ENCODE measurements at regions not wholly inside any gene's neighbourhood (a gene's known extent, or its start where the extent isn't known, plus 50 kb on each side); places are given as distances from the start of the nearest gene placed in this dataset.

DNA sequence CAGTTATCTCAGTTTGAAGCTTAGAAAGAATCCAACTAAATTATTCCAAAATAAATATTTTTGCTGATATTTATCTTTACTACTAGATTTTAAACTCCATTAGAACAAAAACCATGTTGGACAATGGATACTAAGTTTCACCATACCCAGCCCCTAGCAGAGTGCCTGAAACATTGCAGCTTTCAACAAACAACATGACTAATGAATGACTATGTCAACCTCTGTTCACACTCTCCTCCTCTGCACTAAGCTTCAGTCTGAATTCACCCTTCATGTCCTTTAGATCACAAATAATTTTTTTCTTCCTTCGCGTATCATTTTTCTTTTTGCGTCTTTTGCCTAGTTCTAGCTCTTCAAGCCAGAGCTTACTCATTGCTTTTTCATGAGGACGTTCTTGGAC is 315.2 kb downstream of the PCDH10 start:
- Mint-ChIP-seq H3K4me3 (ENCODE audit: unreplicated experiment) (no peak overlapping the region), H3K27ac (ENCODE audit: unreplicated experiment) (no peak overlapping the region), H3K4me1 (ENCODE audit: unreplicated experiment) (no peaks in the 10 kb centered on the region), H3K9me3 (ENCODE audit: unreplicated experiment) (no peaks in the 10 kb centered on the region), H3K36me3 (ENCODE audit: unreplicated experiment) (no peaks in the 10 kb centered on the region), H3K27me3 (ENCODE audit: unreplicated experiment) (no peaks in the 10 kb centered on the region)
- TF ChIP-seq, protein P1, sequence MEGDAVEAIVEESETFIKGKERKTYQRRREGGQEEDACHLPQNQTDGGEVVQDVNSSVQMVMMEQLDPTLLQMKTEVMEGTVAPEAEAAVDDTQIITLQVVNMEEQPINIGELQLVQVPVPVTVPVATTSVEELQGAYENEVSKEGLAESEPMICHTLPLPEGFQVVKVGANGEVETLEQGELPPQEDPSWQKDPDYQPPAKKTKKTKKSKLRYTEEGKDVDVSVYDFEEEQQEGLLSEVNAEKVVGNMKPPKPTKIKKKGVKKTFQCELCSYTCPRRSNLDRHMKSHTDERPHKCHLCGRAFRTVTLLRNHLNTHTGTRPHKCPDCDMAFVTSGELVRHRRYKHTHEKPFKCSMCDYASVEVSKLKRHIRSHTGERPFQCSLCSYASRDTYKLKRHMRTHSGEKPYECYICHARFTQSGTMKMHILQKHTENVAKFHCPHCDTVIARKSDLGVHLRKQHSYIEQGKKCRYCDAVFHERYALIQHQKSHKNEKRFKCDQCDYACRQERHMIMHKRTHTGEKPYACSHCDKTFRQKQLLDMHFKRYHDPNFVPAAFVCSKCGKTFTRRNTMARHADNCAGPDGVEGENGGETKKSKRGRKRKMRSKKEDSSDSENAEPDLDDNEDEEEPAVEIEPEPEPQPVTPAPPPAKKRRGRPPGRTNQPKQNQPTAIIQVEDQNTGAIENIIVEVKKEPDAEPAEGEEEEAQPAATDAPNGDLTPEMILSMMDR (IDR thresholded peaks at IDR 0.05) = no peak
- no peak for DNase-seq (ENCODE audit: extremely low spot score, unreplicated experiment)

DNA sequence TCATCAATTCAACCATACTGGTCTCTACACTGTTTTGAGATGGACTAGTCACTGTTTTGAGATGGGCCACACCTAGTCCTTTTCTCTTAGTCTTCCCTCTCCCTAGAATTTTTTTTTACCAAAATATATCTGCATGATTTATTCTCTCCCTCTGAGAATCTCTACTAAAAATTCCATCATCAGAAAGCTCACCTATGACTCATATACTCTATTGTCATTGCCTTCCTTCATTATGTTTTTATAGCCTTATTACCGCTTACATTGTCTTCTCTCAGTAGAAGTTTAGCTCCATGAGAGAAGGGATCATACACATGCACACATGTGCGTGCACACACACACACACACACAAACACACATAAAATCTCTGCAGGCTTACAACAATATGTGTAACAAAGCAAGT is 303.6 kb downstream of the PCDH10 start:
- DNase-seq (ENCODE audit: extremely low spot score, unreplicated experiment) = no peak
- TF ChIP-seq, protein P1 (IDR thresholded peaks at IDR 0.05) = no peak
- Mint-ChIP-seq H3K4me3 (ENCODE audit: unreplicated experiment) (no peak overlapping the region), H3K27me3 (ENCODE audit: unreplicated experiment) (no peaks in the 10 kb centered on the region), H3K4me1 (ENCODE audit: unreplicated experiment) (no peaks in the 10 kb centered on the region), H3K27ac (ENCODE audit: unreplicated experiment) (no peak overlapping the region), H3K9me3 (ENCODE audit: unreplicated experiment) (no peaks in the 10 kb centered on the region), H3K36me3 (ENCODE audit: unreplicated experiment) (no peaks in the 10 kb centered on the region)

GRCh38 chr4:133450813-133451212 is 301.7 kb downstream of the PCDH10 start:
- Mint-ChIP-seq H3K4me1 (ENCODE audit: unreplicated experiment) (no peaks in the 10 kb centered on the region), H3K4me3 (ENCODE audit: unreplicated experiment) (no peak overlapping the region), H3K9me3 (ENCODE audit: unreplicated experiment) (no peaks in the 10 kb centered on the region), H3K36me3 (ENCODE audit: unreplicated experiment) (no peaks in the 10 kb centered on the region), H3K27me3 (ENCODE audit: unreplicated experiment) (no peaks in the 10 kb centered on the region), H3K27ac (ENCODE audit: unreplicated experiment) (no peak overlapping the region)
- no peak for DNase-seq (ENCODE audit: extremely low spot score, unreplicated experiment)
- TF ChIP-seq, protein P1 (IDR thresholded peaks at IDR 0.05) = no peak

GRCh38 chr4:133440404-133440803 is 291.3 kb downstream of the PCDH10 start:
- Mint-ChIP-seq H3K4me1 (ENCODE audit: unreplicated experiment) (no peaks in the 10 kb centered on the region), H3K27ac (ENCODE audit: unreplicated experiment) (no peak overlapping the region), H3K4me3 (ENCODE audit: unreplicated experiment) (no peak overlapping the region), H3K9me3 (ENCODE audit: unreplicated experiment) (no peaks in the 10 kb centered on the region), H3K36me3 (ENCODE audit: unreplicated experiment) (no peaks in the 10 kb centered on the region), H3K27me3 (ENCODE audit: unreplicated experiment) (no peaks in the 10 kb centered on the region)
- TF ChIP-seq, protein P1 (IDR thresholded peaks at IDR 0.05) = no peak
- DNase-seq (ENCODE audit: extremely low spot score, unreplicated experiment) = no peak

- H3K9me3 Mint-ChIP-seq (ENCODE audit: unreplicated experiment) = no peaks in the 10 kb centered on the region
- no peak overlapping the region for H3K4me3 Mint-ChIP-seq (ENCODE audit: unreplicated experiment)
- H3K36me3 Mint-ChIP-seq (ENCODE audit: unreplicated experiment) = no peaks in the 10 kb centered on the region
- no peaks in the 10 kb centered on the region for H3K4me1 Mint-ChIP-seq (ENCODE audit: unreplicated experiment)
- H3K27me3 Mint-ChIP-seq (ENCODE audit: unreplicated experiment) = no peaks in the 10 kb centered on the region
- DNase-seq (ENCODE audit: extremely low spot score, unreplicated experiment) = no peak
- no peak overlapping the region for H3K27ac Mint-ChIP-seq (ENCODE audit: unreplicated experiment)
- TF ChIP-seq, protein P1 (IDR thresholded peaks at IDR 0.05) = no peak
Measured at GRCh38 chr4:133439830-133440229, 290.7 kb downstream of the PCDH10 start.

Measured in osteocyte (in vitro differentiated cells).